PC-9 (cell line): ENCODE measurements at regions not wholly inside any gene's neighbourhood (a gene's known extent, or its start where the extent isn't known, plus 50 kb on each side); places are given as distances from the start of the nearest gene placed in this dataset.

Experiments
- BruUV-seq: library from RNA; stranded (reverse); fragments of 400-500 nt; replicated peaks from 2 replicates; lab custom pipeline; 2021; lab: Mats Ljungman, UMichigan
- CTCF ChIA-PET: fragments of 300-600 bp; sonication (Branson Sonifier 250); formaldehyde crosslinking; loops from one replicate; lab custom pipeline; 2022; ENCODE audit warnings: antibody characterized with exemption; lab: Charles Lee
- POLR2A ChIA-PET: fragments of 300-600 bp; sonication (Branson Sonifier 250); formaldehyde crosslinking; loops from one replicate; lab custom pipeline; 2022; ENCODE audit warnings: antibody characterized with exemption; ENCODE audit not compliant: unreplicated experiment; lab: Charles Lee
- DNase-seq, 2 experiments: peaks; one replicate each; pipeline versions ENCODE4 v3.0.0 to v3.0.0-alpha.2; 2015 to 2022; ENCODE audit warnings: mixed read lengths in 1 of 2
- H2AFZ ChIP-seq: fragments of 200-600 bp; sonication (generic); 2 replicates; pipeline ENCODE4 v1.8.1; 2017; ENCODE audit warnings: antibody characterized with exemption
- H3F3A ChIP-seq: fragments of 200-600 bp; sonication (generic); 2 replicates; pipeline ENCODE4 v1.8.1; 2017; ENCODE audit warnings: antibody characterized with exemption, mild to moderate bottlenecking, low read depth; ENCODE audit not compliant: insufficient read depth
- H3K27ac ChIP-seq: fragments of 200-600 bp; sonication (generic); 2 replicates; pipeline ENCODE4 v1.6.1; 2016; ENCODE audit warnings: mixed run types
- H3K27me3 ChIP-seq: fragments of 200-600 bp; sonication (generic); 2 replicates; pipeline ENCODE4 v1.6.1; 2016; ENCODE audit warnings: low read depth, mixed run types; ENCODE audit not compliant: insufficient read depth
- H3K36me3 ChIP-seq: fragments of 200-600 bp; sonication (generic); 2 replicates; pipeline ENCODE4 v1.6.1; 2016; ENCODE audit warnings: low read depth, mixed run types
- H3K4me1 ChIP-seq: fragments of 200-600 bp; sonication (generic); replicated peaks from 2 replicates; pipeline ENCODE4 v1.6.1; 2016; ENCODE audit warnings: mixed run types; ENCODE audit not compliant: insufficient read depth
- H3K4me2 ChIP-seq: fragments of 200-600 bp; sonication (generic); 2 replicates; pipeline ENCODE4 v1.6.1; 2017; ENCODE audit warnings: mixed run types
- H3K4me3 ChIP-seq: fragments of 200-600 bp; sonication (generic); 2 replicates; pipeline ENCODE4 v1.6.1; 2016; ENCODE audit warnings: mixed run types
- H3K79me2 ChIP-seq: fragments of 200-600 bp; sonication (generic); 2 replicates; pipeline ENCODE4 v1.6.1; 2017; ENCODE audit warnings: low read depth, mixed run types
- H3K9me2 ChIP-seq: fragments of 200-600 bp; sonication (generic); 2 replicates; pipeline ENCODE4 v1.8.1; 2017; ENCODE audit warnings: mild to moderate bottlenecking; ENCODE audit not compliant: insufficient read depth
- H3K9me3 ChIP-seq: fragments of 200-600 bp; sonication (generic); 2 replicates; pipeline ENCODE4 v1.8.1; 2016; ENCODE audit warnings: low read depth; ENCODE audit not compliant: insufficient read depth
- H4K20me1 ChIP-seq: fragments of 200-600 bp; sonication (generic); 2 replicates; pipeline ENCODE4 v1.8.1; 2017; ENCODE audit not compliant: insufficient read depth
- CTCF ChIP-seq: fragments of 200-600 bp; sonication (generic); conservative IDR thresholded peaks from 2 replicates; pipeline ENCODE4 v1.6.1; 2017; ENCODE audit warnings: mixed run types, antibody characterized with exemption, mild to moderate bottlenecking, moderate library complexity
- EZH2 ChIP-seq: fragments of 200-600 bp; sonication (generic); IDR thresholded peaks from 2 replicates; pipeline ENCODE4 v1.8.0; 2017; ENCODE audit warnings: antibody characterized with exemption, low read depth
- intact Hi-C: fragments of 100-400 bp; cut with micrococcal nuclease; formaldehyde crosslinking; loops from one replicate; pipeline ENCODE4 v1.10.0; 2022; ENCODE audit not compliant: unreplicated experiment

- POLR2A ChIA-PET: no interaction called here
- Histone ChIP-seq H3K36me3 (no peaks in the 10 kb centered on the region), H3K27ac (no peak overlapping the region), H4K20me1 (no peaks in the 10 kb centered on the region), H3F3A (no peaks in the 10 kb centered on the region), H3K27me3 (no peaks in the 10 kb centered on the region), H2AFZ (no peak overlapping the region), H3K4me1 (no peaks in the 10 kb centered on the region), H3K9me2 (no peaks in the 10 kb centered on the region), H3K4me3 (no peak overlapping the region), H3K9me3 (no peaks in the 10 kb centered on the region), H3K79me2 (no peaks in the 10 kb centered on the region), H3K4me2 (no peak overlapping the region)
- DNase-seq: no peak
- intact Hi-C loops: no loop called here
- BruUV-seq: no TSS peak
- CTCF ChIA-PET: no interaction called here
- TF ChIP-seq EZH2: no peak
- TF ChIP-seq CTCF: no peak
Observed at GRCh38 chrX:10377427-10377826, 220.7 kb downstream of the CLCN4 start.

DNA sequence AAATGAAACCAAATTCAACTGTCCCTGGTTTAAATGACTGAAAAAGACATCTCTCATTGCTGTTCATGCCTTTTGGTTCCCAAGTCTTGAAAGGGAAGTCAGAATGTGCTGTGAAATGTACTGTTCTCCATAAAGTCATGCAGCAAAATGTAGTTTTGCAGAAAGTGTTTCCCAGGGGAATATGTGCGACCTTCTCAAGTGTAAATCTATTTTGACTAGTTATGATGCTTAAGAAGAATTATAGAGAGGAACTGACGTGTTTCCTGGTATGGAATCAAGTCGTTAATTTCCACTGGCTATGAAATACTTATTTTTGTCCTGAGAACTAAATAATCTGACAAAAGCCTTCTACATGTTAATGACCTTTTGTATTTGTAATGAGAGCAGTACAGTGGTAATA, 223.1 kb downstream of the CLCN4 start:
- intact Hi-C loops: no loop called here
- Histone ChIP-seq H2AFZ (no peak overlapping the region), H3K27me3 (no peaks in the 10 kb centered on the region), H3K36me3 (no peaks in the 10 kb centered on the region), H3F3A (no peaks in the 10 kb centered on the region), H4K20me1 (no peaks in the 10 kb centered on the region), H3K9me3 (no peaks in the 10 kb centered on the region), H3K9me2 (no peaks in the 10 kb centered on the region), H3K27ac (no peak overlapping the region), H3K79me2 (no peaks in the 10 kb centered on the region), H3K4me2 (no peak overlapping the region), H3K4me3 (no peak overlapping the region), H3K4me1 (no peaks in the 10 kb centered on the region)
- ChIA-PET POLR2A (no interaction called here), CTCF (no interaction called here)
- TF ChIP-seq CTCF: no peak
- no peak for TF ChIP-seq EZH2
- no TSS peak for BruUV-seq
- no peak for DNase-seq

DNA sequence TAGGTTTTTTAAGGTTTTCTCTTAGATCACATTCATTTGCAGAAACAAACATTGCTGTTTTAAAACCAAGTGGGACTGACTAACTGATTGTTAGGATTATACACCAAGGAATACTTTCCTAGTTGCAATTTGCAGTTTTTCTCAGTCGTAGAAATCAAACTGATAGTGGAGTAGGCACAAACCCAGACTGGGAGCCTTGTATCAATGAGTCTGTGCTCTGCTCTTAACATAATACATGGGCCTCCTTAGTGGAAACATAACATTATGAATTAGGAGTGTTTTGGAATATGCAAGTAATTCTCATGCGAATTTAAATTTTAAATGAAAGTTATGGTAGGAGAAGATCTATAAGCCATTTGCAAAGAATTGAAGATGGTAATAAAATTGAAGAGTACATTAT, 223.5 kb downstream of the CLCN4 start:
- Histone ChIP-seq H3F3A (no peaks in the 10 kb centered on the region), H3K4me2 (no peak overlapping the region), H3K27me3 (no peaks in the 10 kb centered on the region), H4K20me1 (no peaks in the 10 kb centered on the region), H2AFZ (no peak overlapping the region), H3K27ac (no peak overlapping the region), H3K4me3 (no peak overlapping the region), H3K4me1 (no peaks in the 10 kb centered on the region), H3K36me3 (no peaks in the 10 kb centered on the region), H3K9me3 (no peaks in the 10 kb centered on the region), H3K9me2 (no peaks in the 10 kb centered on the region), H3K79me2 (no peaks in the 10 kb centered on the region)
- BruUV-seq: no TSS peak
- no peak for DNase-seq
- intact Hi-C loops: no loop called here
- POLR2A ChIA-PET: no interaction called here
- TF ChIP-seq CTCF (no peak), EZH2 (no peak)
- CTCF ChIA-PET: no interaction called here
